GM12878 (cell line): ENCODE measurements at regions not wholly inside any gene's neighbourhood (a gene's known extent, or its start where the extent isn't known, plus 50 kb on each side); places are given as distances from the start of the nearest gene placed in this dataset.

Experiments
- ATAC-seq: fragments of 200-7000 bp; cut with Tn5 transposase; 3 replicates; pipeline ENCODE4 v1.9.1; 2020; ENCODE audit warnings: mild to moderate bottlenecking, moderate library complexity
- BruUV-seq: library from RNA; stranded (reverse); fragments of 400-500 nt; replicated peaks from 2 replicates; lab custom pipeline; 2021; lab: Mats Ljungman, UMichigan
- CTCF ChIA-PET: fragments of 300-600 bp; sonication (Branson Sonifier 250); formaldehyde crosslinking; extraction: SDS; loops from one replicate; lab custom pipeline; 2021; ENCODE audit warnings: inconsistent platforms; lab: Yijun Ruan, JAX
- POLR2A ChIA-PET: fragments of 350-600 bp; formaldehyde crosslinking; extraction: SDS; loops from one replicate; lab custom pipeline; 2021; ENCODE audit warnings: inconsistent platforms; lab: Charles Lee
- RAD21 ChIA-PET: fragments of 300-600 bp; sonication (Branson Sonifier 250); formaldehyde crosslinking; loops from one replicate; lab custom pipeline; 2023; ENCODE audit warnings: antibody characterized with exemption; ENCODE audit not compliant: unreplicated experiment; lab: Charles Lee
- SMC1A ChIA-PET: fragments of 300-600 bp; sonication (Branson Sonifier 250); formaldehyde crosslinking; loops from one replicate; lab custom pipeline; 2023; ENCODE audit not compliant: unreplicated experiment, uncharacterized antibody; lab: Charles Lee
- DNase-seq: peaks from one replicate; pipeline ENCODE4 v3.0.0-alpha.2; 2011; ENCODE audit warnings: low read depth, low spot score
- FAIRE-seq: peaks from 3 replicates; lab custom pipeline; 2011; peaks lifted over from hg19 to GRCh38; lab: Jason Lieb, UNC
- H2AFZ ChIP-seq: 2 replicates; pipeline ENCODE4 v1.6.0; 2011; ENCODE audit warnings: low read depth, low read length, control low read depth; ENCODE audit not compliant: control insufficient read depth
- H3K27ac ChIP-seq: 2 replicates; pipeline ENCODE4 v1.5.1; 2011; ENCODE audit warnings: control low read depth; ENCODE audit not compliant: control insufficient read depth, insufficient read depth
- H3K27me3 ChIP-seq, 2 experiments: replicated peaks in 1 of 2; 2 replicates each; pipeline versions ENCODE4 v1.6.0 to v1.6.1; 2011; ENCODE audit warnings: low read length in 1 of 2; ENCODE audit not compliant: control insufficient read depth in 2 of 2, insufficient read depth in 2 of 2
- H3K36me3 ChIP-seq, 2 experiments: 2 replicates each; pipeline ENCODE4 v1.5.1; 2011; ENCODE audit warnings: low read length in 1 of 2; ENCODE audit not compliant: control insufficient read depth in 2 of 2, insufficient read depth in 2 of 2
- H3K4me1 ChIP-seq: 2 replicates; pipeline ENCODE4 v1.6.1; 2011; ENCODE audit warnings: mild to moderate bottlenecking, low read length, moderate library complexity, mixed read lengths; ENCODE audit not compliant: control insufficient read depth, insufficient read depth
- H3K4me2 ChIP-seq: 2 replicates; pipeline ENCODE4 v1.6.0; 2011; ENCODE audit warnings: control low read depth; ENCODE audit not compliant: control insufficient read depth, insufficient read depth
- H3K4me3 ChIP-seq: fragments of 200-600 bp; sonication (generic); 2 replicates; pipeline ENCODE4 v1.5.1; 2016
- H3K79me2 ChIP-seq: 2 replicates; pipeline ENCODE4 v1.6.0; 2011; ENCODE audit warnings: low read length; ENCODE audit not compliant: control insufficient read depth, insufficient read depth
- H3K9ac ChIP-seq: 2 replicates; pipeline ENCODE4 v1.8.0; 2011; ENCODE audit warnings: low read length, control low read depth, mixed read lengths; ENCODE audit not compliant: control insufficient read depth, insufficient read depth
- H3K9me3 ChIP-seq: replicated peaks from 3 replicates; pipeline ENCODE4 v1.5.1; 2011; ENCODE audit warnings: mild to moderate bottlenecking, low read length; ENCODE audit not compliant: control insufficient read depth, insufficient read depth
- H4K20me1 ChIP-seq: 2 replicates; pipeline ENCODE4 v1.6.0; 2011; ENCODE audit not compliant: control insufficient read depth, insufficient read depth
- BMI1 ChIP-seq: fragments of 450-650 bp; IDR thresholded peaks from 2 replicates; pipeline ENCODE4 v1.6.1; 2016; ENCODE audit warnings: mild to moderate bottlenecking, moderate library complexity, borderline replicate concordance
- CEBPB ChIP-seq, 2 experiments: fragments of 150-350 bp in 1 of 2; IDR thresholded peaks; 2 replicates each; pipeline ENCODE4 v1.6.1; 2012 to 2014; ENCODE audit warnings: low read depth in 2 of 2, low read length in 2 of 2, borderline replicate concordance in 1 of 2, inconsistent platforms in 1 of 2
- CREB1 ChIP-seq: IDR thresholded peaks from 2 replicates; pipeline ENCODE4 v1.6.1; 2012; ENCODE audit warnings: low read depth, mild to moderate bottlenecking, inconsistent platforms
- ETV6 ChIP-seq, 2 experiments: fragments of 450-650 bp in 1 of 2; IDR thresholded peaks in 1 of 2; conservative IDR thresholded peaks in 1 of 2; 2 replicates each; pipeline ENCODE4 v1.6.1; 2014; ENCODE audit warnings: antibody characterized with exemption in 1 of 2, borderline replicate concordance in 1 of 2, low read depth in 1 of 2, mild to moderate bottlenecking in 1 of 2, moderate library complexity in 1 of 2
- GATAD2B ChIP-seq: fragments of 450-650 bp; conservative IDR thresholded peaks from 2 replicates; pipeline ENCODE4 v1.6.1; 2017; ENCODE audit warnings: low read depth, mild to moderate bottlenecking, moderate library complexity
- KDM1A ChIP-seq: fragments of 200-600 bp; sonication (generic); IDR thresholded peaks from 2 replicates; pipeline ENCODE4 v1.6.1; 2016; ENCODE audit warnings: borderline replicate concordance
- LARP7 ChIP-seq: fragments of 450-650 bp; IDR thresholded peaks from 2 replicates; pipeline ENCODE4 v1.6.1; 2017; ENCODE audit warnings: mild to moderate bottlenecking
- MTA2 ChIP-seq: fragments of 450-650 bp; IDR thresholded peaks from 2 replicates; pipeline ENCODE4 v1.6.1; 2016; ENCODE audit warnings: low read depth, mild to moderate bottlenecking, moderate library complexity
- NR2C1 ChIP-seq: fragments of 450-650 bp; IDR thresholded peaks from 2 replicates; pipeline ENCODE4 v1.6.1; 2017; ENCODE audit warnings: antibody characterized with exemption, mild to moderate bottlenecking, moderate library complexity
- SMARCA5 ChIP-seq: fragments of 450-650 bp; IDR thresholded peaks from 2 replicates; pipeline ENCODE4 v1.6.1; 2017; ENCODE audit warnings: mild to moderate bottlenecking
- SPI1 ChIP-seq: IDR thresholded peaks from 2 replicates; pipeline ENCODE4 v1.6.1; 2011; ENCODE audit warnings: low read depth, mild to moderate bottlenecking, low read length, moderate library complexity, borderline replicate concordance; ENCODE audit not compliant: insufficient read depth
- ZNF207 ChIP-seq: fragments of 450-650 bp; IDR thresholded peaks from 2 replicates; pipeline ENCODE4 v1.6.1; 2014; ENCODE audit warnings: antibody characterized with exemption, mild to moderate bottlenecking, borderline replicate concordance
- WGBS: methylation state at CpG from one replicate; pipeline ENCODE4 v1.1.6; 2016; ENCODE audit warnings: low lambda C conversion rate; ENCODE audit not compliant: insufficient replicate concordance, insufficient coverage; ENCODE audit errors: missing lambda C conversion rate; 5-methylcytosine and 5-hydroxymethylcytosine counted together
- in situ Hi-C: fragments of 300-500 bp; cut with MboI; formaldehyde crosslinking; loops from 9 replicates; pipeline ENCODE4 v1.14.3; 2018; ENCODE audit warnings: mixed read lengths
- intact Hi-C: fragments of 100-400 bp; cut with micrococcal nuclease; formaldehyde crosslinking; loops from one replicate; pipeline ENCODE4 v1.14.2; 2022; ENCODE audit not compliant: unreplicated experiment
- TF ChIP-seq, protein P1 (sequence below): IDR thresholded peaks from 2 replicates; pipeline ENCODE4 v1.6.1; 2011; ENCODE audit warnings: low read depth, mild to moderate bottlenecking, low read length, moderate library complexity, borderline replicate concordance; ENCODE audit errors: extremely low read depth
- TF ChIP-seq, protein P2 (sequence below): IDR thresholded peaks from 2 replicates; pipeline ENCODE4 v1.6.1; 2011; ENCODE audit warnings: low read depth, low read length, improper control_type of control experiment, borderline replicate concordance
- TF ChIP-seq, protein P3 (sequence below): IDR thresholded peaks from 2 replicates; pipeline ENCODE4 v1.6.1; 2012; ENCODE audit warnings: mild to moderate bottlenecking, low read depth, low read length

DNA sequence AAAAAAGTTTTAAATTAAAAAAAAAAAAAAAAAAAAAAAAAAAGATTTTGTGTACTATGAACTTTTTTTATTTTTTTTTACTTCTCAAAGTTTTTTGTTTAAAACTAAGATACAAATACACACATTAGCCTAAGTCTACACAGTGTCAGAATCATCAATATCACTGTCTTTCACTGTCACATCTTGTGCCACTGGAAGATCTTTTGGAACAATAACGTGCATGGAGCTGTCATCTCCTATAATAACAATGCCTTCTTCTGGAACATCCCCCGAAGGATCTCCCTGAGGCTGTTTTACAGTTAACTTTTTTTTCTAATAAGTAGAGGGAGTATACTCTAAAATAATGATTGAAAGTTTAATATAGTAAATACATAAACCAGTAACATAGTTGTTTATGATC, 295.7 kb downstream of the KCNJ2 start:
- Histone ChIP-seq H3K27ac (no peak overlapping the region), H3K79me2 (no peaks in the 10 kb centered on the region), H3K4me2 (no peak overlapping the region), H3K9me3 (no peaks in the 10 kb centered on the region), H4K20me1 (no peaks in the 10 kb centered on the region), H3K9ac (no peak overlapping the region), H3K27me3 (no peaks in the 10 kb centered on the region), H3K4me1 (no peaks in the 10 kb centered on the region), H2AFZ (no peak overlapping the region), H3K36me3 (no peaks in the 10 kb centered on the region), H3K4me3 (no peak overlapping the region)
- in situ Hi-C loops (no loop called here), intact Hi-C loops (no loop called here)
- FAIRE-seq: no peak
- no TSS peak for BruUV-seq
- no peak for TF ChIP-seq CEBPB (IDR thresholded peaks at IDR 0.05; ENCODE audit: borderline replicate concordance in 1 of 2, low read depth in 2 of 2, low read length in 2 of 2)
- TF ChIP-seq SPI1: no peak
- TF ChIP-seq GATAD2B: no peak
- TF ChIP-seq, protein P1, sequence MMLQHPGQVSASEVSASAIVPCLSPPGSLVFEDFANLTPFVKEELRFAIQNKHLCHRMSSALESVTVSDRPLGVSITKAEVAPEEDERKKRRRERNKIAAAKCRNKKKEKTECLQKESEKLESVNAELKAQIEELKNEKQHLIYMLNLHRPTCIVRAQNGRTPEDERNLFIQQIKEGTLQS: no peak
- no peak for TF ChIP-seq NR2C1
- no peak for TF ChIP-seq BMI1
- TF ChIP-seq, protein P2, sequence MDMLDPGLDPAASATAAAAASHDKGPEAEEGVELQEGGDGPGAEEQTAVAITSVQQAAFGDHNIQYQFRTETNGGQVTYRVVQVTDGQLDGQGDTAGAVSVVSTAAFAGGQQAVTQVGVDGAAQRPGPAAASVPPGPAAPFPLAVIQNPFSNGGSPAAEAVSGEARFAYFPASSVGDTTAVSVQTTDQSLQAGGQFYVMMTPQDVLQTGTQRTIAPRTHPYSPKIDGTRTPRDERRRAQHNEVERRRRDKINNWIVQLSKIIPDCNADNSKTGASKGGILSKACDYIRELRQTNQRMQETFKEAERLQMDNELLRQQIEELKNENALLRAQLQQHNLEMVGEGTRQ: no peak
- no peak for TF ChIP-seq ZNF207
- no peak for TF ChIP-seq SMARCA5
- no peak for TF ChIP-seq CREB1
- no peak for TF ChIP-seq LARP7
- TF ChIP-seq MTA2: no peak
- TF ChIP-seq ETV6 (conservative IDR thresholded peaks at IDR 0.05 in 1 of 2, IDR thresholded peaks at IDR 0.05 in 1 of 2; ENCODE audit: borderline replicate concordance in 1 of 2, low read depth in 1 of 2): no peak
- TF ChIP-seq, protein P3, sequence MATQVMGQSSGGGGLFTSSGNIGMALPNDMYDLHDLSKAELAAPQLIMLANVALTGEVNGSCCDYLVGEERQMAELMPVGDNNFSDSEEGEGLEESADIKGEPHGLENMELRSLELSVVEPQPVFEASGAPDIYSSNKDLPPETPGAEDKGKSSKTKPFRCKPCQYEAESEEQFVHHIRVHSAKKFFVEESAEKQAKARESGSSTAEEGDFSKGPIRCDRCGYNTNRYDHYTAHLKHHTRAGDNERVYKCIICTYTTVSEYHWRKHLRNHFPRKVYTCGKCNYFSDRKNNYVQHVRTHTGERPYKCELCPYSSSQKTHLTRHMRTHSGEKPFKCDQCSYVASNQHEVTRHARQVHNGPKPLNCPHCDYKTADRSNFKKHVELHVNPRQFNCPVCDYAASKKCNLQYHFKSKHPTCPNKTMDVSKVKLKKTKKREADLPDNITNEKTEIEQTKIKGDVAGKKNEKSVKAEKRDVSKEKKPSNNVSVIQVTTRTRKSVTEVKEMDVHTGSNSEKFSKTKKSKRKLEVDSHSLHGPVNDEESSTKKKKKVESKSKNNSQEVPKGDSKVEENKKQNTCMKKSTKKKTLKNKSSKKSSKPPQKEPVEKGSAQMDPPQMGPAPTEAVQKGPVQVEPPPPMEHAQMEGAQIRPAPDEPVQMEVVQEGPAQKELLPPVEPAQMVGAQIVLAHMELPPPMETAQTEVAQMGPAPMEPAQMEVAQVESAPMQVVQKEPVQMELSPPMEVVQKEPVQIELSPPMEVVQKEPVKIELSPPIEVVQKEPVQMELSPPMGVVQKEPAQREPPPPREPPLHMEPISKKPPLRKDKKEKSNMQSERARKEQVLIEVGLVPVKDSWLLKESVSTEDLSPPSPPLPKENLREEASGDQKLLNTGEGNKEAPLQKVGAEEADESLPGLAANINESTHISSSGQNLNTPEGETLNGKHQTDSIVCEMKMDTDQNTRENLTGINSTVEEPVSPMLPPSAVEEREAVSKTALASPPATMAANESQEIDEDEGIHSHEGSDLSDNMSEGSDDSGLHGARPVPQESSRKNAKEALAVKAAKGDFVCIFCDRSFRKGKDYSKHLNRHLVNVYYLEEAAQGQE: no peak
- TF ChIP-seq KDM1A: no peak
- ChIA-PET POLR2A (no interaction called here), SMC1A (no interaction called here), CTCF (no interaction called here), RAD21 (no interaction called here)
- no peak for ATAC-seq
- no peak for DNase-seq
- WGBS: 24% methylated on average over 2 of the region's 2 CpGs
